Heart left ventricle (tissue), 16 donors: ENCODE measurements at regions not wholly inside any gene's neighbourhood (a gene's known extent, or its start where the extent isn't known, plus 50 kb on each side); places are given as distances from the start of the nearest gene placed in this dataset.
A peak's percentile ranks its signal among the peaks of the same experiment; 100 is the strongest.

Experiments
- ATAC-seq, 4 donors: fragments of 200-7000 bp; cut with Tn5 transposase; one replicate each; pipeline ENCODE4 v1.9.1; 2020 to 2022; ENCODE audit warnings: moderate library complexity in 4 of 4, mild to moderate bottlenecking in 3 of 4, moderate number of reproducible peaks in 1 of 4
- DNase-seq, 5 donors: peaks; one replicate each; pipeline ENCODE4 v3.0.0-alpha.2; 2020
- H3K27ac ChIP-seq, 12 donors: fragments of 200-600 bp; sonication (generic) in 4 of 12; one replicate each; pipeline versions ENCODE4 v1.5.0 to v1.8.0; 2016 to 2022; ENCODE audit warnings: mild to moderate bottlenecking in 2 of 12
- H3K27me3 ChIP-seq, 9 donors: fragments of 200-600 bp; sonication (generic) in 2 of 9; one replicate each; pipeline versions ENCODE4 v1.5.1 to v1.8.0; 2016 to 2022; ENCODE audit warnings: mild to moderate bottlenecking in 3 of 9
- H3K36me3 ChIP-seq, 9 donors: fragments of 200-600 bp; sonication (generic) in 2 of 9; one replicate each; pipeline versions ENCODE4 v1.5.0 to v1.8.0; 2018 to 2022; ENCODE audit warnings: mild to moderate bottlenecking in 2 of 9
- H3K4me1 ChIP-seq, 12 donors: fragments of 200-600 bp; sonication (generic) in 4 of 12; one replicate each; pipeline versions ENCODE4 v1.5.0 to v1.8.0; 2016 to 2022; ENCODE audit warnings: mild to moderate bottlenecking in 3 of 12
- H3K4me3 ChIP-seq, 12 donors: fragments of 200-600 bp; sonication (generic) in 4 of 12; one replicate each; pipeline versions ENCODE4 v1.5.0 to v1.8.0; 2017 to 2022; ENCODE audit warnings: mild to moderate bottlenecking in 9 of 12, moderate library complexity in 4 of 12
- H3K9me3 ChIP-seq, 12 donors: fragments of 200-600 bp; sonication (generic) in 4 of 12; one replicate each; pipeline versions ENCODE4 v1.5.0 to v1.8.0; 2016 to 2022; ENCODE audit warnings: mild to moderate bottlenecking in 1 of 12
- POLR2A ChIP-seq, 2 donors: fragments of 450-650 bp; IDR thresholded peaks; one replicate each; pipeline ENCODE4 v1.6.1; 2017; ENCODE audit warnings: antibody characterized with exemption in 2 of 2, mild to moderate bottlenecking in 2 of 2, moderate library complexity in 2 of 2
- WGBS, 4 donors: extraction: QIAGEN DNeasy Blood & Tissue Kit in 2 of 4; methylation state at CpG; one replicate each; pipeline versions ENCODE4 v1.1.5 to v1.1.7; 2013 to 2018; 5-methylcytosine and 5-hydroxymethylcytosine counted together
- intact Hi-C, 10 donors: fragments of 100-400 bp; cut with DNase I; formaldehyde crosslinking; loops; one replicate each; pipeline versions ENCODE4 v1.11.1 to v1.14.2; 2022
- TF ChIP-seq, protein P1 (sequence below), 12 donors: fragments of 200-600 bp; sonication (generic) in 4 of 12; IDR thresholded peaks; one replicate each; pipeline versions ENCODE4 v1.5.0 to v1.8.0; 2018 to 2022; ENCODE audit warnings: antibody characterized with exemption in 12 of 12, mild to moderate bottlenecking in 5 of 12
- donor health status: ischemic (EF 13 %, LVEDD 7.1; RV severe dilation, severe dysfunction).
- donor health status: healthy with polysubstance abuse.
- donor health status: DM: no; HTN: yes; CAD: no.
- donor health status: DM: no; HTN: no; CAD: no.
- donor health status: ischemic (EF 25% LVEDD 6.9; RV normal size, moderate dysfunction).
- donor health status: ischemic (EF 25% LVEDD 5.7; RV mildly dilated, moderate dysfunction).
- donor health status: healthy.
- donor health status: DM: yes; HTN: yes; CAD: no.
- donor health status: ischemic (EF 35%, LVEDD 5.7; RV mildly dilated, moderate dysfunction).
- donor health status: nonischemic (EF 11% LVEDD 7.7; RV severe dilation, severe dysfunction).
- donor health status: DM: yes; HTN: yes; CAD: no.
- donor health status: PGD.
- donor health status: ischemic (EF 29% LVEDD 5.4; RV normal size, mild dysfunction).
- donor health status: nonischemic (EF 23%, LVEDD 6.1; RV moderate dilation, normal function).

DNA sequence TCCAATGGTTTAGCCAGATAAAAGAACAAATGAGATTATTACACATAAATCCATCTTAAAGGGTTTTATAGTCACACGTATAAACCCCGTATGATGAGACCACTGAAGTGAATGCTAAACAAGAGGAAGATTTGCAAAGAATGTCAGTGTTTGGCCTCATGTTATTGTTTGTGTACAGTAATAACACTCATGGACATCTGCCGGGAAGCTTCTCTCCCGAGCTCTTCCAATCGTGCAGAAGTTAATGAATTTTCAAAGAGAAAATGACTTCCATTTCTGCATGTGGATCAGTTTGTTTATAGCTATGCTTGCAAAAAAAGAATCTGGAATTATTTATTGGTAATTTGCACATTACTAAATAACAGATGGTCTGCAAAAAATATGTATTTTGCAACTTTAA is 88.5 kb upstream of the APCDD1 start:
- H3K27me3 ChIP-seq: no peaks in the 10 kb centered on the region
- TF ChIP-seq, protein P1, sequence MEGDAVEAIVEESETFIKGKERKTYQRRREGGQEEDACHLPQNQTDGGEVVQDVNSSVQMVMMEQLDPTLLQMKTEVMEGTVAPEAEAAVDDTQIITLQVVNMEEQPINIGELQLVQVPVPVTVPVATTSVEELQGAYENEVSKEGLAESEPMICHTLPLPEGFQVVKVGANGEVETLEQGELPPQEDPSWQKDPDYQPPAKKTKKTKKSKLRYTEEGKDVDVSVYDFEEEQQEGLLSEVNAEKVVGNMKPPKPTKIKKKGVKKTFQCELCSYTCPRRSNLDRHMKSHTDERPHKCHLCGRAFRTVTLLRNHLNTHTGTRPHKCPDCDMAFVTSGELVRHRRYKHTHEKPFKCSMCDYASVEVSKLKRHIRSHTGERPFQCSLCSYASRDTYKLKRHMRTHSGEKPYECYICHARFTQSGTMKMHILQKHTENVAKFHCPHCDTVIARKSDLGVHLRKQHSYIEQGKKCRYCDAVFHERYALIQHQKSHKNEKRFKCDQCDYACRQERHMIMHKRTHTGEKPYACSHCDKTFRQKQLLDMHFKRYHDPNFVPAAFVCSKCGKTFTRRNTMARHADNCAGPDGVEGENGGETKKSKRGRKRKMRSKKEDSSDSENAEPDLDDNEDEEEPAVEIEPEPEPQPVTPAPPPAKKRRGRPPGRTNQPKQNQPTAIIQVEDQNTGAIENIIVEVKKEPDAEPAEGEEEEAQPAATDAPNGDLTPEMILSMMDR (IDR thresholded peaks at IDR 0.05): no peak
- no peak for TF ChIP-seq POLR2A (IDR thresholded peaks at IDR 0.05)
- peaks cover 0 to 3% (median 0%) of the 10 kb centered on the region in 12 donors for H3K4me1 ChIP-seq
- H3K27ac ChIP-seq: no peak overlapping the region
- WGBS, 4 donors: 94 to 96% (median 95%) methylated on average over 5 of the region's 5 CpGs
- H3K36me3 ChIP-seq: no peaks in the 10 kb centered on the region
- no peak for ATAC-seq
- DNase-seq: no peak
- H3K9me3 ChIP-seq: peaks cover 0 to 31% (median 7%) of the 10 kb centered on the region in 12 donors
- no peak overlapping the region for H3K4me3 ChIP-seq
- intact Hi-C loops: no loop called here

DNA sequence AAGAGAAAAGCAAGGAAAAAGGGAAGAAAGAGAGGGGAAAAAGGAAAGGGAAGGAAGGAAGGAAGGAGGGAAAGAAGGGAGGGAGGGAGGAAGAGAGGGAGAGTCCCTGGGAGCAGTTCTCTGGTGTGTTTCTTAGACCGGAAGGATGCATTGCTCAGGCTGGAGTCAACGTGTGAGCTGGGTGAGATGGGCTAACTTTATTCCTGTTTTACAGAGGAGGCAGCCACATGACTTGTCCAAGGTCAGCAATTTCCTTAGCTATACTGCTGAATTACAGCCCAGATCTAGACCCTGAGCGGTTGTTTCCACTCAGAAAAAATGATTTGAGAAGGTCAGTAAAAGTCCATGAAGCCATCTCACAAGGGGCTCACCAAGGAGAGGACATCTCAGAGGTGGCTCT is 86.6 kb upstream of the APCDD1 start:
- ATAC-seq (no peak), DNase-seq (no peak)
- Histone ChIP-seq H3K4me1 (peaks cover 0 to 3% (median 0%) of the 10 kb centered on the region in 12 donors), H3K36me3 (no peaks in the 10 kb centered on the region), H3K4me3 (no peak overlapping the region), H3K27me3 (no peaks in the 10 kb centered on the region), H3K9me3 (peaks cover 0 to 26% (median 7%) of the 10 kb centered on the region in 12 donors), H3K27ac (no peak overlapping the region)
- intact Hi-C loops: no loop called here
- WGBS, 4 donors: 66 to 74% (median 71%) methylated on average over 3 of the region's 3 CpGs
- TF ChIP-seq, protein P1 (IDR thresholded peaks at IDR 0.05): no peak
- TF ChIP-seq POLR2A (IDR thresholded peaks at IDR 0.05): no peak

DNA sequence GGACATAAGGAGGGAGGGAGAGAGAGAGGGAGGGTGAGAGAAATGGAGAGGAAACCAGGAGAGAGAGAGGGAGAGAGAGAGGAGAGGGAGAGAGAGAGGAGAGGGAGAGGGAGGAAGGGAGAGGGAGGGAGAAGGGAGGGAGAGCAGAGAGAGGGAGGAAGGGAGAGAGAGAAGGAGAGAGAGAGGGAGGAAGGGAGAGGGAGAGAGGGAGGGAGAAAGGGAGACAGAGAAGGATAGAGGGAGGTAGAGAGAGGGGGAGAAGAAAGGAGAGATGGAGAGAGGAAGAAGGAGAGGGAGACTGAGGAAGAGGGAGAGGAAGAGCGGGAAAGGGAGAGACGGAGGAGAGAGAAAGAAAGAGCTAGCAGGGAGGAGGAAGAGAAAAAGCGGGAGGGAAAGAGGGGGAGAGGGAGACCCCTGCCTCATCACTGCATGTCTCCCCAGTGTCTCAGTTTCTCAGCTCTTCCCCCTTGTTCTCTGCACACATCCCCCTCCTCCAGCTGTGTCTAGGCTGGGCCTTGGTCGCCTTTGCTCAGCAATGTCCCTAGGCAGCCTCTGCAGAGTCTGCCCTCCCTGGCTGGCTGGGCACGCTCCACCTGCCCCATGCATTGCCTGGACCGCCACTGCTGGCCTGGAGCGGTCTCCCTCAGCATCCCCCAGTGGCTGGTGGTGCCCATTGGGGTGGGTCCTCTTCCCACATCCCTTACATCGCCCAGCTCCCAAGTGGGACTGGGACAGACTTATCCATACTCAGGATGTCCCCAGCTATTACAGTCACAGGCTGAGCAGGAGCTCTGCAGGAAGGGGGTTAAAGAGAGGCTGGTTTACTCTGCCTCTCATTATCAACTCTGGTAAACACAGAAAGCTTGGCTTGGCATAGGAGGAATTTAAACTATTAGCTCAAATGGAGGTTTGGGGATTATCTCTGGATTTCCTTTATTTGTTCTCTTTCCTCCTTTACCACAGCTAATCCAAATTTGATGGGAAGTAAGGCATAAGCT is 85.7 kb upstream of the APCDD1 start:
- no peak overlapping the region for H3K4me3 ChIP-seq
- no peaks in the 10 kb centered on the region for H3K27me3 ChIP-seq
- TF ChIP-seq POLR2A (IDR thresholded peaks at IDR 0.05): no peak
- TF ChIP-seq, protein P1 (IDR thresholded peaks at IDR 0.05): no peak
- peaks cover 0 to 3% (median 0%) of the 10 kb centered on the region in 12 donors for H3K4me1 ChIP-seq
- intact Hi-C loops: no loop called here
- peaks cover 0 to 17% (median 4%) of the 10 kb centered on the region in 12 donors for H3K9me3 ChIP-seq
- no peaks in the 10 kb centered on the region for H3K36me3 ChIP-seq
- ATAC-seq (no peak), DNase-seq (peak in 1 of 5 donors; percentile 66)
- no peak overlapping the region for H3K27ac ChIP-seq
- WGBS, 4 donors: 75 to 84% (median 83%) methylated on average over 4 to 8 of the region's 8 CpGs

DNA sequence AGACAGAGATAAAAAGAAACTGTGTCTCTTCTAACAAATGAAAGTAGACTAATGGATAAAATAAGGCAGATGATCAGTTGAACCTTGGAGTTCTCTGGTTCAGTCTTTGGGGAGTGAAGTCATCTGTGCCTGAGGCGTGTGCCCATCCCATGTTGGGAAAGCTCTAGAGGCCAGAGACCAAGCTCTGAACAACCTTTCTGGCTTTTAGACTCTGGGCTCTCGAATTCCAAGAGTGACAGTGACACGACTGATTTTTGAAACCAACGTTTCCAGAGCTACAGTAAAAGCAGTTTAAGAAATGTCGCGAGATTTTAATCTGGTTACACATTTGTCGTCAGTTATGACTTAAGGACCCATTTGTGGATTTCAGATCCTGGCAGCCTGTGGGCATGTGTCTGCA is 83.7 kb upstream of the APCDD1 start:
- H3K9me3 ChIP-seq: peaks cover 0 to 2% (median 0%) of the 10 kb centered on the region in 12 donors
- DNase-seq (no peak), ATAC-seq (no peak)
- 80 to 91% (median 87%) methylated on average over 7 of the region's 7 CpGs for WGBS, 4 donors
- H3K4me1 ChIP-seq: peaks cover 0 to 3% (median 0%) of the 10 kb centered on the region in 12 donors
- H3K4me3 ChIP-seq: no peak overlapping the region
- intact Hi-C loops: no loop called here
- TF ChIP-seq POLR2A (IDR thresholded peaks at IDR 0.05): no peak
- TF ChIP-seq, protein P1 (IDR thresholded peaks at IDR 0.05): no peak
- no peaks in the 10 kb centered on the region for H3K27me3 ChIP-seq
- no peak overlapping the region for H3K27ac ChIP-seq
- no peaks in the 10 kb centered on the region for H3K36me3 ChIP-seq
